Endometrial microvascular endothelial cells (primary cell): ENCODE measurements at regions not wholly inside any gene's neighbourhood (a gene's known extent, or its start where the extent isn't known, plus 50 kb on each side); places are given as distances from the start of the nearest gene placed in this dataset.

Experiments used
- in situ Hi-C: cut with HindIII; loops from 2 replicates; pipeline ENCODE4 v1.10.0; 2017; ENCODE audit warnings: low sequenced_read_pairs, low pct_unique_long_range_greater_than_20kb; ENCODE audit errors: inconsistent ontology term

GRCh38 chr1:201694608-201695335 is 134.2 kb upstream of the IPO9 start:
- in situ Hi-C loops, result no loop called here

GRCh38 chr1:201695607-201696006 is 133.3 kb upstream of the IPO9 start:
- in situ Hi-C loops, result no loop called here

- in situ Hi-C loops, result no loop called here
These were observed 132.7 kb upstream of the IPO9 start for GRCh38 chr1:201696217-201696761.

GRCh38 chr1:201697174-201697573 is 131.8 kb upstream of the IPO9 start:
- in situ Hi-C loops, result no loop called here

GRCh38 chr1:201701831-201702230 is 127.1 kb upstream of the IPO9 start:
- in situ Hi-C loops, result no loop called here

GRCh38 chr1:201702936-201703335 is 126.0 kb upstream of the IPO9 start:
- in situ Hi-C loops, result no loop called here

- in situ Hi-C loops, result no loop called here
These were observed 125.1 kb upstream of the IPO9 start for GRCh38 chr1:201703621-201704438.

GRCh38 chr1:201704439-201704792 is 124.5 kb upstream of the IPO9 start:
- in situ Hi-C loops, result no loop called here

GRCh38 chr1:201705389-201705788 is 123.6 kb upstream of the IPO9 start:
- in situ Hi-C loops, result no loop called here

- in situ Hi-C loops, result no loop called here
These were observed 122.8 kb upstream of the IPO9 start for GRCh38 chr1:201706109-201706508.

- in situ Hi-C loops, result no loop called here
These were observed 121.9 kb upstream of the IPO9 start for GRCh38 chr1:201707027-201707426.

GRCh38 chr1:201707656-201708055 is 121.3 kb upstream of the IPO9 start:
- in situ Hi-C loops, result no loop called here

GRCh38 chr1:201708085-201708512 is 120.9 kb upstream of the IPO9 start:
- in situ Hi-C loops, result no loop called here

- in situ Hi-C loops, result no loop called here
These were observed 120.3 kb upstream of the IPO9 start for GRCh38 chr1:201708691-201709090.

- in situ Hi-C loops, result no loop called here
These were observed 119.2 kb upstream of the IPO9 start for GRCh38 chr1:201709564-201710295.

- in situ Hi-C loops, result no loop called here
These were observed 118.0 kb upstream of the IPO9 start for GRCh38 chr1:201710632-201711597.

- in situ Hi-C loops, result no loop called here
These were observed 117.1 kb upstream of the IPO9 start for GRCh38 chr1:201711811-201712210.

- in situ Hi-C loops, result no loop called here
These were observed 116.4 kb upstream of the IPO9 start for GRCh38 chr1:201712387-201713085.
